ENCODE measurements at regions not wholly inside any gene's neighbourhood (a gene's known extent, or its start where the extent isn't known, plus 50 kb on each side); places are given as distances from the start of the nearest gene placed in this dataset.

GRCh38 chr16:51557670-51558069 lies 406.6 kb upstream of the SALL1 start:
- no peak overlapping the region for H3K27ac ChIP-seq (ENCODE audit: extremely low read length, insufficient read depth, low read length)
- H3K27me3 ChIP-seq (ENCODE audit: control insufficient read depth in 1 of 2, insufficient read depth in 2 of 2, low read length in 2 of 2): no peaks in the 10 kb centered on the region; a peak in 1 of 5 replicates
- no peak overlapping the region for H2AFZ ChIP-seq (ENCODE audit: low read length)
- H3K9me3 ChIP-seq (ENCODE audit: low read length): no peaks in the 10 kb centered on the region
- no peak overlapping the region for H3K9ac ChIP-seq (ENCODE audit: insufficient read depth, low read depth, low read length)
- CTCF ChIA-PET (ENCODE audit: low intra/inter-chr PET ratio, low total read pairs): no interaction called here
- in situ Hi-C loops (cut with HindIII; ENCODE audit: extremely low pct_ligation_motif_present, low pct_unique_long_range_greater_than_20kb): no loop called here
- no peaks in the 10 kb centered on the region for H3K4me1 ChIP-seq (ENCODE audit: insufficient read depth, low read length)
- intact Hi-C loops (cut with micrococcal nuclease; ENCODE audit: unreplicated experiment): no loop called here
- 42% methylated on average over 3 of the region's 3 CpGs for WGBS (ENCODE audit: low lambda C conversion rate)
- POLR2A ChIA-PET: no interaction called here
- BruUV-seq (replicated peaks): no TSS peak
- no peak overlapping the region for H3K4me2 ChIP-seq (ENCODE audit: low read depth, low read length)
- H3K79me2 ChIP-seq (ENCODE audit: insufficient read depth, low read length): no peaks in the 10 kb centered on the region
- FAIRE-seq (no peak), DNase-seq (ENCODE audit: low spot score) (no peak), ATAC-seq (no peak)
- no peaks in the 10 kb centered on the region for H3K36me3 ChIP-seq (replicated peaks in 1 of 2; ENCODE audit: control insufficient read depth in 1 of 2, insufficient read depth in 2 of 2, low read length in 2 of 2)
- H3K4me3 ChIP-seq (replicated peaks in 1 of 3; ENCODE audit: insufficient read depth in 1 of 3, low read depth in 2 of 3, low read length in 3 of 3): no peak overlapping the region
- no peaks in the 10 kb centered on the region for H4K20me1 ChIP-seq (ENCODE audit: insufficient read depth, low read length)
- TF ChIP-seq MXD3 (CRISPR knock-in tag; IDR thresholded peaks at IDR 0.05) (no peak), MTF2 (CRISPR knock-in tag; IDR thresholded peaks at IDR 0.05; ENCODE audit: borderline replicate concordance) (no peak), AKNA (CRISPR knock-in tag; IDR thresholded peaks at IDR 0.05; ENCODE audit: borderline replicate concordance) (no peak), ZNF691 (CRISPR knock-in tag; IDR thresholded peaks at IDR 0.05; ENCODE audit: borderline replicate concordance, low read depth) (no peak), KAT8 (CRISPR knock-in tag; IDR thresholded peaks at IDR 0.05) (no peak), AFF4 (CRISPR knock-in tag; IDR thresholded peaks at IDR 0.05) (no peak), USF2 (IDR thresholded peaks at IDR 0.05; ENCODE audit: low read depth, low read length) (no peak), USF2 (CRISPR knock-in tag; IDR thresholded peaks at IDR 0.05; ENCODE audit: borderline replicate concordance) (no peak), KLF11 (CRISPR knock-in tag; IDR thresholded peaks at IDR 0.05) (no peak), ZNF577 (CRISPR knock-in tag; IDR thresholded peaks at IDR 0.05; ENCODE audit: borderline replicate concordance, low read depth) (no peak), ZNF382 (CRISPR knock-in tag; IDR thresholded peaks at IDR 0.05; ENCODE audit: borderline replicate concordance) (no peak), ZNF530 (CRISPR knock-in tag; IDR thresholded peaks at IDR 0.05; ENCODE audit: low read depth) (no peak)
